ENCODE measurements at regions not wholly inside any gene's neighbourhood (a gene's known extent, or its start where the extent isn't known, plus 50 kb on each side); places are given as distances from the start of the nearest gene placed in this dataset.
"Not testable (repeated sequence)": the region's sequence is repeated elsewhere in the genome, so short reads cannot be mapped to it uniquely, and the experiment has no call there.

- POLR2A ChIA-PET, result no interaction called here
- CTCF ChIA-PET, result no interaction called here
- no peak for TF ChIP-seq CTCF (IDR thresholded peaks at IDR 0.05; ENCODE audit: insufficient read depth, low read length, missing control alignments)
- H3K4me3 ChIP-seq (ENCODE audit: low read depth, low read length), result no peak overlapping the region
- no peak for DNase-seq (ENCODE audit: low read depth, low spot score)
Observed at GRCh38 chr5:17065458-17065857, 129.4 kb upstream of the MYO10 start.

GRCh38 chr5:17066026-17066425 lies 129.9 kb upstream of the MYO10 start:
- CTCF ChIA-PET; POLR2A ChIA-PET; DNase-seq (ENCODE audit: low read depth, low spot score); H3K4me3 ChIP-seq (ENCODE audit: low read depth, low read length): not testable (repeated sequence)

DNA sequence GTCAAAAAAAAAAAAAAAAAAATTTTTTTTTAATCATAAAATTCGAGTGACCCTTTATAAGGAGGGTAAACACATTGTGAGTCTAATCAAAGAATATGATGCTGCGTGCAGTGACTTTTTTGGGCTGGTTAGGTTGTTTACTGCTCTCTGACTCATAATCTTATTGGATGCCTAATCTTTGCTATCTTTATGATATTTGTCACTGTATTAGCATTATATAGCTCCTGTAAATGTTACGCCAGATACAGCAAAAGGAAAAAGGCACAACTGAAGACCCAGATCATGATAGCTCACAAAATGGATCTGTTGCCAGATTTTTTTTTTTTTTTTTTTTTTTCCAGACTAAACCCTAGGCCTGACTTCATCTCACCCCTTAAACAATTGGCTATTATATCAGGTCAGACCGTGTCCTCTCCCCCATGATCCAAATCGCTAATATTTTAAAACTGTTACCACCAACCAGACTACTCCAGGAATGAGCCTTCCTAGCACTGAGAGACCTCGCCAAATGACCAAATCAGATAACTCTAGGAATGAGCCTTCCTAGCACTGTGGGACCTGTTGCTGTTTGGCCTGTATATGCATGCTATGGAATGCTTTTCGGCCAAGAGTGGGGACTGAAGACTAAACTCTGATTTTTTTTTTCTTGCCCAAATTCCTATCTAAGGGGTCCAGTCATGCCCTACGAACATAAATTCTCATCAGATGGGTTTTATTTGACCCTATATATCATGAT lies 131.7 kb upstream of the MYO10 start:
- no peak overlapping the region for H3K4me3 ChIP-seq (ENCODE audit: low read depth, low read length)
- no peak for TF ChIP-seq CTCF (IDR thresholded peaks at IDR 0.05; ENCODE audit: insufficient read depth, low read length, missing control alignments)
- CTCF ChIA-PET, result no interaction called here
- POLR2A ChIA-PET, result no interaction called here
- no peak for DNase-seq (ENCODE audit: low read depth, low spot score)

DNA sequence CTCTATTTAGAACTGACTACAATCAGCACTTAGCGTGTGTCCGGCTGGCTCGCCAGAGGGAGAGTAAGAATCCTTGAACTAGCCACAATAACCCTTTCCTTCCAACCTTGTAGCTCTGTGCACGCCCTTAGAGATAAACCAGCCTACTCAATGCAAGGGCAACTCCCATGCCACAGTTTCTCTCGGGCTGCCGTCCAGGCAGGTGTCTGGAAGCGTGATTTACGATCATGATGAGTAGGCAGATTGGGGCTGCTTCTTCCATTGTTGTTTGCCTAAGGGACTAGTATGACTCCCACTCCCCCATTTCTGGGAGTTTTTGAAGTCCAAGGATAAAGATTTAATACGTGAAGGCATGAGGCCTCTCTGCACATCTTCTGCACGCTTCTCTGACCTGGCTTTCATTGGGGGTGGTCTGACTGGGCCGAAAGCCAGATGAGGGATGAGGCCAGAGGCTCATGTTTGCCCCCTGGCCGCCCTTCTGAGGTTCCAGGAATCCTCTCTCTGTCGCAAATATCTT lies 134.0 kb upstream of the MYO10 start:
- no peak for TF ChIP-seq CTCF (IDR thresholded peaks at IDR 0.05; ENCODE audit: insufficient read depth, low read length, missing control alignments)
- CTCF ChIA-PET, result interaction anchor here (1.2 kb wide), 1 partner anchor 14 kb away, joined by 3 read pairs; no protein-coding TSS in a partner anchor
- no peak for DNase-seq (ENCODE audit: low read depth, low spot score)
- POLR2A ChIA-PET, result no interaction called here
- H3K4me3 ChIP-seq (ENCODE audit: low read depth, low read length), result no peak overlapping the region

DNA sequence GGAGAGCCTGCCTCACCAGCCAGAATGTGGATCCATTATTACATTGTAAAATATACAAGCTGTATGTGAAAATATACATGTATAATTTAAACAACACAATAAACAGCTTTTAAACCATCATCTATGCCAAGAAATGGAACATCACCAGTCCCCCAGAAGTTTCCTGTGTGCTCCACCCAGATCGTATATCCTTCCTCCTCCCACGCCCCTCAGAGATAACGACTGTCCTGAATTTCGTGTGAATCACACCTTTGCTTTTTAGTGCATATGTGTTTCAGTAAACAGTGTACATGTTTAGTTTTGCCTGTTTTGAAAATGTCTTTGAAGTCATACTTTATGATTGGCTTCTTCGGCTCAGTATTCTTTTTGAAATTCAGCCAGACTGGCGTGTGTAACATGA lies 134.6 kb upstream of the MYO10 start:
- H3K4me3 ChIP-seq (ENCODE audit: low read depth, low read length), result no peak overlapping the region
- no peak for TF ChIP-seq CTCF (IDR thresholded peaks at IDR 0.05; ENCODE audit: insufficient read depth, low read length, missing control alignments)
- CTCF ChIA-PET, result interaction anchor here (1.2 kb wide), 1 partner anchor 14 kb away, joined by 3 read pairs; no protein-coding TSS in a partner anchor
- POLR2A ChIA-PET, result no interaction called here
- no peak for DNase-seq (ENCODE audit: low read depth, low spot score)

DNA sequence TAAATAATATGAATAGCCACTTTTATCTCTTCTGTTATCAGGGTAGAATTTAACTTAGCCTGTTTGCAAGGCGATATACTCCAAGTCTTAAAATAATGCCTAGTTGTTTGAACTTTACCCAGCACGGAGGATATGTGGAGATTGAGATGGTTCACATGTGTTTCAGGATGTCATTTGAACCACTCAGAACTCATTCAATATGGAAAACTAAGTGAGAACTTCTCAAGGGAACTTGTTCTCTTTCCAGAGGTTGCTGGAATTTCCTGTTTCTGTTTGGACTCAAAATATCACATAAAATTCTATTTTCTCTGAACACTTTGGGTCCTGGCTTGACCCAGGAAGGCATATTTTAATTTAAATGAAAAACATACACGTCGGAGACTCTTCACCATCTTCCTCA lies 139.1 kb upstream of the MYO10 start:
- H3K4me3 ChIP-seq (ENCODE audit: low read depth, low read length), result no peak overlapping the region
- POLR2A ChIA-PET, result no interaction called here
- TF ChIP-seq CTCF (IDR thresholded peaks at IDR 0.05; ENCODE audit: insufficient read depth, low read length, missing control alignments), result no peak
- CTCF ChIA-PET, result interaction anchor here (0.9 kb wide), 1 partner anchor 10 kb away, joined by 4 read pairs; no protein-coding TSS in a partner anchor
- DNase-seq (ENCODE audit: low read depth, low spot score), result no peak

- CTCF ChIA-PET, result no interaction called here
- no peak overlapping the region for H3K4me3 ChIP-seq (ENCODE audit: low read depth, low read length)
- TF ChIP-seq CTCF (IDR thresholded peaks at IDR 0.05; ENCODE audit: insufficient read depth, low read length, missing control alignments), result no peak
- DNase-seq (ENCODE audit: low read depth, low spot score), result no peak
- POLR2A ChIA-PET, result no interaction called here
Observed at GRCh38 chr5:17076272-17076671, 140.2 kb upstream of the MYO10 start.

All from AG04449 (cell line).